SH-SY5Y (cell line): ENCODE measurements at regions not wholly inside any gene's neighbourhood (a gene's known extent, or its start where the extent isn't known, plus 50 kb on each side); places are given as distances from the start of the nearest gene placed in this dataset.

Experiments
- GATA2 ChIP-seq: IDR thresholded peaks from 2 replicates; pipeline ENCODE4 v1.6.1; 2011; ENCODE audit warnings: mild to moderate bottlenecking, low read depth, low read length
- GATA3 ChIP-seq: IDR thresholded peaks from 2 replicates; pipeline ENCODE4 v1.6.1; 2011; ENCODE audit warnings: low read depth, mild to moderate bottlenecking, low read length, moderate library complexity

GRCh38 chr2:220569112-220569897 lies 941.9 kb downstream of the SLC4A3 start:
- TF ChIP-seq GATA2 (no peak), GATA3 (no peak)

GRCh38 chr2:220572385-220572784 lies 945.0 kb downstream of the SLC4A3 start:
- TF ChIP-seq GATA2 (no peak), GATA3 (no peak)

- TF ChIP-seq GATA3, result no peak
- no peak for TF ChIP-seq GATA2
Observed at GRCh38 chr2:220574038-220574437, 946.6 kb downstream of the SLC4A3 start.

GRCh38 chr2:220575963-220576362 lies 948.5 kb downstream of the SLC4A3 start:
- no peak for TF ChIP-seq GATA3
- no peak for TF ChIP-seq GATA2

- TF ChIP-seq GATA2 (no peak), GATA3 (no peak)
Observed at GRCh38 chr2:220579452-220579851, 952.0 kb downstream of the SLC4A3 start.

GRCh38 chr2:220580113-220580512 lies 952.7 kb downstream of the SLC4A3 start:
- TF ChIP-seq GATA3, result no peak
- TF ChIP-seq GATA2, result no peak

GRCh38 chr2:220583725-220584124 lies 956.3 kb downstream of the SLC4A3 start:
- TF ChIP-seq GATA3, result no peak
- TF ChIP-seq GATA2, result no peak

- TF ChIP-seq GATA2 (no peak), GATA3 (no peak)
Observed at GRCh38 chr2:220585241-220585640, 957.8 kb downstream of the SLC4A3 start.

- no peak for TF ChIP-seq GATA3
- no peak for TF ChIP-seq GATA2
Observed at GRCh38 chr2:220586980-220587530, 959.6 kb downstream of the SLC4A3 start.

GRCh38 chr2:220588148-220588547 lies 960.7 kb downstream of the SLC4A3 start:
- TF ChIP-seq GATA3 (no peak), GATA2 (no peak)

GRCh38 chr2:220590476-220590875 lies 963.0 kb downstream of the SLC4A3 start:
- TF ChIP-seq GATA2 (no peak), GATA3 (no peak)

GRCh38 chr2:220593526-220593925 lies 966.1 kb downstream of the SLC4A3 start:
- no peak for TF ChIP-seq GATA2
- TF ChIP-seq GATA3, result no peak

GRCh38 chr2:220601674-220602073 lies 970.4 kb downstream of the EPHA4 start:
- no peak for TF ChIP-seq GATA3
- TF ChIP-seq GATA2, result no peak

- TF ChIP-seq GATA2 (no peak), GATA3 (no peak)
Observed at GRCh38 chr2:220614064-220614463, 958.0 kb downstream of the EPHA4 start.

- TF ChIP-seq GATA3 (no peak), GATA2 (no peak)
Observed at GRCh38 chr2:220619525-220620220, 952.4 kb downstream of the EPHA4 start.
